ENCODE measurements at regions not wholly inside any gene's neighbourhood (a gene's known extent, or its start where the extent isn't known, plus 50 kb on each side); places are given as distances from the start of the nearest gene placed in this dataset.

GRCh38 chr2:240319221-240319854 lies 116.1 kb upstream of the GPC1 start:
- H2AFZ ChIP-seq (ENCODE audit: low read depth), result no peak overlapping the region

GRCh38 chr2:240319855-240320203 lies 115.6 kb upstream of the GPC1 start:
- no peaks in the 10 kb centered on the region for H3F3A ChIP-seq (replicated peaks; ENCODE audit: insufficient read depth)
- H3K27ac ChIP-seq (ENCODE audit: low read depth in 2 of 2, low read length in 1 of 2), result no peak overlapping the region
- H2AFZ ChIP-seq (ENCODE audit: low read depth), result no peak overlapping the region
- H3K9ac ChIP-seq, result no peak overlapping the region
- no peaks in the 10 kb centered on the region for H3K36me3 ChIP-seq (replicated peaks in 1 of 2; ENCODE audit: control insufficient read depth in 1 of 2, insufficient read depth in 2 of 2, low read length in 1 of 2)
- H4K20me1 ChIP-seq (ENCODE audit: insufficient read depth), result no peaks in the 10 kb centered on the region
- H3K79me2 ChIP-seq (ENCODE audit: insufficient read depth), result no peaks in the 10 kb centered on the region
- ChIA-PET POLR2A (no interaction called here), CTCF (no interaction called here)
- peaks cover 0 to 10% of the 10 kb centered on the region in 2 experiments; a peak in 1 of 4 replicates for H3K4me1 ChIP-seq (ENCODE audit: control insufficient read depth in 1 of 2, insufficient read depth in 2 of 2, low read depth in 1 of 2, low read length in 1 of 2)
- no peak overlapping the region for H3K4me2 ChIP-seq
- H3K9me2 ChIP-seq, result no peaks in the 10 kb centered on the region
- DNase-seq, result peak; percentile 15
- H3K4me3 ChIP-seq (ENCODE audit: low read depth in 2 of 2, low read length in 1 of 2), result no peak overlapping the region
- 11% methylated on average over 1 of the region's 9 CpGs for WGBS (ENCODE audit: low lambda C conversion rate)
- H3K9me3 ChIP-seq, result no peaks in the 10 kb centered on the region
- no peaks in the 10 kb centered on the region for H3K27me3 ChIP-seq (ENCODE audit: insufficient read depth)
- TF ChIP-seq MAX (IDR thresholded peaks at IDR 0.05; ENCODE audit: low read depth) (no peak), SMC3 (IDR thresholded peaks at IDR 0.05; ENCODE audit: low read depth, low read length) (no peak), USF1 (IDR thresholded peaks at IDR 0.05; ENCODE audit: borderline replicate concordance, low read depth) (no peak), RCOR1 (IDR thresholded peaks at IDR 0.05; ENCODE audit: low read length) (no peak), FOSL2 (IDR thresholded peaks at IDR 0.05; ENCODE audit: borderline replicate concordance, low read depth) (no peak), ELF1 (IDR thresholded peaks at IDR 0.05) (no peak)
- TF ChIP-seq, protein P1, sequence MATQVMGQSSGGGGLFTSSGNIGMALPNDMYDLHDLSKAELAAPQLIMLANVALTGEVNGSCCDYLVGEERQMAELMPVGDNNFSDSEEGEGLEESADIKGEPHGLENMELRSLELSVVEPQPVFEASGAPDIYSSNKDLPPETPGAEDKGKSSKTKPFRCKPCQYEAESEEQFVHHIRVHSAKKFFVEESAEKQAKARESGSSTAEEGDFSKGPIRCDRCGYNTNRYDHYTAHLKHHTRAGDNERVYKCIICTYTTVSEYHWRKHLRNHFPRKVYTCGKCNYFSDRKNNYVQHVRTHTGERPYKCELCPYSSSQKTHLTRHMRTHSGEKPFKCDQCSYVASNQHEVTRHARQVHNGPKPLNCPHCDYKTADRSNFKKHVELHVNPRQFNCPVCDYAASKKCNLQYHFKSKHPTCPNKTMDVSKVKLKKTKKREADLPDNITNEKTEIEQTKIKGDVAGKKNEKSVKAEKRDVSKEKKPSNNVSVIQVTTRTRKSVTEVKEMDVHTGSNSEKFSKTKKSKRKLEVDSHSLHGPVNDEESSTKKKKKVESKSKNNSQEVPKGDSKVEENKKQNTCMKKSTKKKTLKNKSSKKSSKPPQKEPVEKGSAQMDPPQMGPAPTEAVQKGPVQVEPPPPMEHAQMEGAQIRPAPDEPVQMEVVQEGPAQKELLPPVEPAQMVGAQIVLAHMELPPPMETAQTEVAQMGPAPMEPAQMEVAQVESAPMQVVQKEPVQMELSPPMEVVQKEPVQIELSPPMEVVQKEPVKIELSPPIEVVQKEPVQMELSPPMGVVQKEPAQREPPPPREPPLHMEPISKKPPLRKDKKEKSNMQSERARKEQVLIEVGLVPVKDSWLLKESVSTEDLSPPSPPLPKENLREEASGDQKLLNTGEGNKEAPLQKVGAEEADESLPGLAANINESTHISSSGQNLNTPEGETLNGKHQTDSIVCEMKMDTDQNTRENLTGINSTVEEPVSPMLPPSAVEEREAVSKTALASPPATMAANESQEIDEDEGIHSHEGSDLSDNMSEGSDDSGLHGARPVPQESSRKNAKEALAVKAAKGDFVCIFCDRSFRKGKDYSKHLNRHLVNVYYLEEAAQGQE (IDR thresholded peaks at IDR 0.05; ENCODE audit: low read depth, low read length), result no peak
- TF ChIP-seq, protein P2, sequence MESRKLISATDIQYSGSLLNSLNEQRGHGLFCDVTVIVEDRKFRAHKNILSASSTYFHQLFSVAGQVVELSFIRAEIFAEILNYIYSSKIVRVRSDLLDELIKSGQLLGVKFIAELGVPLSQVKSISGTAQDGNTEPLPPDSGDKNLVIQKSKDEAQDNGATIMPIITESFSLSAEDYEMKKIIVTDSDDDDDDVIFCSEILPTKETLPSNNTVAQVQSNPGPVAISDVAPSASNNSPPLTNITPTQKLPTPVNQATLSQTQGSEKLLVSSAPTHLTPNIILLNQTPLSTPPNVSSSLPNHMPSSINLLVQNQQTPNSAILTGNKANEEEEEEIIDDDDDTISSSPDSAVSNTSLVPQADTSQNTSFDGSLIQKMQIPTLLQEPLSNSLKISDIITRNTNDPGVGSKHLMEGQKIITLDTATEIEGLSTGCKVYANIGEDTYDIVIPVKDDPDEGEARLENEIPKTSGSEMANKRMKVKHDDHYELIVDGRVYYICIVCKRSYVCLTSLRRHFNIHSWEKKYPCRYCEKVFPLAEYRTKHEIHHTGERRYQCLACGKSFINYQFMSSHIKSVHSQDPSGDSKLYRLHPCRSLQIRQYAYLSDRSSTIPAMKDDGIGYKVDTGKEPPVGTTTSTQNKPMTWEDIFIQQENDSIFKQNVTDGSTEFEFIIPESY (IDR thresholded peaks at IDR 0.05; ENCODE audit: borderline replicate concordance, low read depth), result no peak

More at GRCh38 chr2:240319221-240319854, 116.1 kb upstream of the GPC1 start:
- H3K9me3 ChIP-seq, result no peaks in the 10 kb centered on the region
- no peak overlapping the region for H3K4me2 ChIP-seq
- H3K27ac ChIP-seq (ENCODE audit: low read depth in 2 of 2, low read length in 1 of 2), result no peak overlapping the region
- no peaks in the 10 kb centered on the region for H4K20me1 ChIP-seq (ENCODE audit: insufficient read depth)
- no peaks in the 10 kb centered on the region for H3K36me3 ChIP-seq (replicated peaks in 1 of 2; ENCODE audit: control insufficient read depth in 1 of 2, insufficient read depth in 2 of 2, low read length in 1 of 2)
- TF ChIP-seq IRF3 (IDR thresholded peaks at IDR 0.05; ENCODE audit: low read depth, low read length) (no peak), FOXM1 (IDR thresholded peaks at IDR 0.05; ENCODE audit: low read depth) (no peak), CHD2 (IDR thresholded peaks at IDR 0.05; ENCODE audit: low read length, partially characterized antibody) (no peak)
- TF ChIP-seq, protein P3, sequence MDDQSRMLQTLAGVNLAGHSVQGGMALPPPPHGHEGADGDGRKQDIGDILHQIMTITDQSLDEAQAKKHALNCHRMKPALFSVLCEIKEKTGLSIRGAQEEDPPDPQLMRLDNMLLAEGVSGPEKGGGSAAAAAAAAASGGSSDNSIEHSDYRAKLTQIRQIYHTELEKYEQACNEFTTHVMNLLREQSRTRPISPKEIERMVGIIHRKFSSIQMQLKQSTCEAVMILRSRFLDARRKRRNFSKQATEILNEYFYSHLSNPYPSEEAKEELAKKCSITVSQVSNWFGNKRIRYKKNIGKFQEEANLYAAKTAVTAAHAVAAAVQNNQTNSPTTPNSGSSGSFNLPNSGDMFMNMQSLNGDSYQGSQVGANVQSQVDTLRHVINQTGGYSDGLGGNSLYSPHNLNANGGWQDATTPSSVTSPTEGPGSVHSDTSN (IDR thresholded peaks at IDR 0.05), result no peak
- TF ChIP-seq, protein P4, sequence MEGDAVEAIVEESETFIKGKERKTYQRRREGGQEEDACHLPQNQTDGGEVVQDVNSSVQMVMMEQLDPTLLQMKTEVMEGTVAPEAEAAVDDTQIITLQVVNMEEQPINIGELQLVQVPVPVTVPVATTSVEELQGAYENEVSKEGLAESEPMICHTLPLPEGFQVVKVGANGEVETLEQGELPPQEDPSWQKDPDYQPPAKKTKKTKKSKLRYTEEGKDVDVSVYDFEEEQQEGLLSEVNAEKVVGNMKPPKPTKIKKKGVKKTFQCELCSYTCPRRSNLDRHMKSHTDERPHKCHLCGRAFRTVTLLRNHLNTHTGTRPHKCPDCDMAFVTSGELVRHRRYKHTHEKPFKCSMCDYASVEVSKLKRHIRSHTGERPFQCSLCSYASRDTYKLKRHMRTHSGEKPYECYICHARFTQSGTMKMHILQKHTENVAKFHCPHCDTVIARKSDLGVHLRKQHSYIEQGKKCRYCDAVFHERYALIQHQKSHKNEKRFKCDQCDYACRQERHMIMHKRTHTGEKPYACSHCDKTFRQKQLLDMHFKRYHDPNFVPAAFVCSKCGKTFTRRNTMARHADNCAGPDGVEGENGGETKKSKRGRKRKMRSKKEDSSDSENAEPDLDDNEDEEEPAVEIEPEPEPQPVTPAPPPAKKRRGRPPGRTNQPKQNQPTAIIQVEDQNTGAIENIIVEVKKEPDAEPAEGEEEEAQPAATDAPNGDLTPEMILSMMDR (IDR thresholded peaks at IDR 0.05), result no peak
- H3K79me2 ChIP-seq (ENCODE audit: insufficient read depth), result no peaks in the 10 kb centered on the region
- H3K9me2 ChIP-seq, result no peaks in the 10 kb centered on the region
- POLR2A ChIA-PET, result no interaction called here
- H3K27me3 ChIP-seq (ENCODE audit: insufficient read depth), result no peaks in the 10 kb centered on the region
- no peak overlapping the region for H3K9ac ChIP-seq
- no peak overlapping the region for H3K4me3 ChIP-seq (ENCODE audit: low read depth in 2 of 2, low read length in 1 of 2)
- WGBS (ENCODE audit: low lambda C conversion rate), result 53% methylated on average over 8 of the region's 11 CpGs
- CTCF ChIA-PET, result no interaction called here
- no peaks in the 10 kb centered on the region for H3F3A ChIP-seq (replicated peaks; ENCODE audit: insufficient read depth)
- peak; percentile 15 for DNase-seq
- H3K4me1 ChIP-seq (ENCODE audit: control insufficient read depth in 1 of 2, insufficient read depth in 2 of 2, low read depth in 1 of 2, low read length in 1 of 2), result peaks cover 0 to 5% of the 10 kb centered on the region in 2 experiments; a peak in 1 of 4 replicates

Measured in SK-N-SH (cell line).